Breast epithelium (tissue), 3 donors: ENCODE measurements at regions not wholly inside any gene's neighbourhood (a gene's known extent, or its start where the extent isn't known, plus 50 kb on each side); places are given as distances from the start of the nearest gene placed in this dataset.

ENCODE experiments used
- CTCF ChIP-seq, 3 donors: fragments of 450-650 bp; IDR thresholded peaks; one replicate each; pipeline ENCODE4 v1.5.1; 2016 to 2017; ENCODE audit warnings: antibody characterized with exemption in 3 of 3, mild to moderate bottlenecking in 3 of 3, moderate library complexity in 3 of 3
- POLR2A ChIP-seq: fragments of 450-650 bp; IDR thresholded peaks from one replicate; pipeline ENCODE4 v1.6.1; 2016; ENCODE audit warnings: antibody characterized with exemption, mild to moderate bottlenecking, moderate library complexity
- POLR2AphosphoS5 ChIP-seq, 3 donors: sonication (generic); formaldehyde crosslinking; IDR thresholded peaks; one replicate each; pipeline ENCODE4 v1.6.1; 2017; ENCODE audit warnings: antibody characterized with exemption in 3 of 3

GRCh38 chr21:18603261-18603660 lies 199.7 kb upstream of the TMPRSS15 start:
- TF ChIP-seq CTCF (IDR thresholded peaks at IDR 0.05) (no peak), POLR2AphosphoS5 (IDR thresholded peaks at IDR 0.05) (no peak), POLR2A (no peak)
